ENCODE measurements at regions not wholly inside any gene's neighbourhood (a gene's known extent, or its start where the extent isn't known, plus 50 kb on each side); places are given as distances from the start of the nearest gene placed in this dataset.

- no peak for DNase-seq (ENCODE audit: low spot score)
Observed at GRCh38 chr12:123100882-123101281, 50.0 kb downstream of the PITPNM2 start.

- DNase-seq (ENCODE audit: low spot score), result no peak
Observed at GRCh38 chr12:123100450-123100849, 50.4 kb downstream of the PITPNM2 start.

GRCh38 chr12:123099560-123100192 is 51.2 kb downstream of the PITPNM2 start:
- no peak for DNase-seq (ENCODE audit: low spot score)

GRCh38 chr12:123098780-123099179 is 52.1 kb downstream of the PITPNM2 start:
- no peak for DNase-seq (ENCODE audit: low spot score)

GRCh38 chr12:123097561-123098084 is 53.3 kb downstream of the PITPNM2 start:
- DNase-seq (ENCODE audit: low spot score), result no peak

GRCh38 chr12:123096741-123097140 is 54.1 kb downstream of the PITPNM2 start:
- no peak for DNase-seq (ENCODE audit: low spot score)

- DNase-seq (ENCODE audit: low spot score), result no peak
Observed at GRCh38 chr12:123096182-123096581, 54.7 kb downstream of the PITPNM2 start.

- no peak for DNase-seq (ENCODE audit: low spot score)
Observed at GRCh38 chr12:123095078-123095881, 55.6 kb downstream of the PITPNM2 start.

- DNase-seq (ENCODE audit: low spot score), result no peak
Observed at GRCh38 chr12:123094349-123095077, 56.4 kb downstream of the PITPNM2 start.

GRCh38 chr12:123092866-123093265 is 58.0 kb downstream of the PITPNM2 start:
- no peak for DNase-seq (ENCODE audit: low spot score)

- DNase-seq (ENCODE audit: low spot score), result no peak
Observed at GRCh38 chr12:123091230-123092150, 59.4 kb downstream of the PITPNM2 start.

GRCh38 chr12:123089631-123090353 is 61.1 kb downstream of the PITPNM2 start:
- DNase-seq (ENCODE audit: low spot score), result no peak

- DNase-seq (ENCODE audit: low spot score), result no peak
Observed at GRCh38 chr12:123089140-123089539, 61.8 kb downstream of the PITPNM2 start.

GRCh38 chr12:123085730-123086487 is 65.0 kb downstream of the PITPNM2 start:
- no peak for DNase-seq (ENCODE audit: low spot score)

- DNase-seq (ENCODE audit: low spot score), result no peak
Observed at GRCh38 chr12:123085066-123085465, 65.8 kb downstream of the PITPNM2 start.

- DNase-seq (ENCODE audit: low spot score), result no peak
Observed at GRCh38 chr12:123083661-123084571, 67.0 kb downstream of the PITPNM2 start.

GRCh38 chr12:123080634-123081033 is 70.3 kb downstream of the PITPNM2 start:
- DNase-seq (ENCODE audit: low spot score), result no peak

GRCh38 chr12:123078531-123079155 is 72.2 kb downstream of the PITPNM2 start:
- DNase-seq (ENCODE audit: low spot score), result no peak

- no peak for DNase-seq (ENCODE audit: low spot score)
Observed at GRCh38 chr12:123078120-123078465, 72.8 kb downstream of the PITPNM2 start.

All from CD4-positive, alpha-beta T cell treated with Interleukin-15 for 4 hours (primary cell).